ENCODE measurements at regions not wholly inside any gene's neighbourhood (a gene's known extent, or its start where the extent isn't known, plus 50 kb on each side); places are given as distances from the start of the nearest gene placed in this dataset.

GRCh38 chr12:92492291-92492690, 210.5 kb upstream of the PLEKHG7 start:
- Histone ChIP-seq H3K9ac (ENCODE audit: insufficient read length) (no peak overlapping the region), H3K36me3 (ENCODE audit: insufficient read depth, low read length) (no peaks in the 10 kb centered on the region), H3K9me3 (ENCODE audit: low read depth, low read length) (no peaks in the 10 kb centered on the region), H3K27ac (no peak overlapping the region), H3K4me3 (no peak overlapping the region)
- TF ChIP-seq EZH2 (IDR thresholded peaks at IDR 0.05) (no peak), POLR2AphosphoS5 (IDR thresholded peaks at IDR 0.05; ENCODE audit: borderline replicate concordance, low read depth, low read length) (no peak), FOXP2 (optimal IDR thresholded peaks at IDR 0.05; ENCODE audit: control extremely low read depth, extremely low read length, insufficient read depth) (no peak)
- no peak for DNase-seq (ENCODE audit: low read depth, low spot score)

- Histone ChIP-seq H3K9ac (ENCODE audit: insufficient read length) (no peak overlapping the region), H3K9me3 (ENCODE audit: low read depth, low read length) (no peaks in the 10 kb centered on the region), H3K27ac (no peak overlapping the region), H3K4me3 (no peak overlapping the region), H3K36me3 (ENCODE audit: insufficient read depth, low read length) (no peaks in the 10 kb centered on the region)
- DNase-seq (ENCODE audit: low read depth, low spot score): no peak
- no peak for TF ChIP-seq POLR2AphosphoS5 (IDR thresholded peaks at IDR 0.05; ENCODE audit: borderline replicate concordance, low read depth, low read length)
- TF ChIP-seq EZH2 (IDR thresholded peaks at IDR 0.05): no peak
- no peak for TF ChIP-seq FOXP2 (optimal IDR thresholded peaks at IDR 0.05; ENCODE audit: control extremely low read depth, extremely low read length, insufficient read depth)
These were observed 213.0 kb upstream of the PLEKHG7 start for GRCh38 chr12:92489781-92490180.

GRCh38 chr12:92488735-92489134, 214.1 kb upstream of the PLEKHG7 start:
- no peaks in the 10 kb centered on the region for H3K9me3 ChIP-seq (ENCODE audit: low read depth, low read length)
- no peak overlapping the region for H3K4me3 ChIP-seq
- TF ChIP-seq FOXP2 (optimal IDR thresholded peaks at IDR 0.05; ENCODE audit: control extremely low read depth, extremely low read length, insufficient read depth) (no peak), EZH2 (IDR thresholded peaks at IDR 0.05) (no peak), POLR2AphosphoS5 (IDR thresholded peaks at IDR 0.05; ENCODE audit: borderline replicate concordance, low read depth, low read length) (no peak)
- no peak for DNase-seq (ENCODE audit: low read depth, low spot score)
- no peak overlapping the region for H3K27ac ChIP-seq
- H3K9ac ChIP-seq (ENCODE audit: insufficient read length): no peak overlapping the region
- H3K36me3 ChIP-seq (ENCODE audit: insufficient read depth, low read length): no peaks in the 10 kb centered on the region

GRCh38 chr12:92487138-92487485, 215.7 kb upstream of the PLEKHG7 start:
- Histone ChIP-seq H3K9ac (ENCODE audit: insufficient read length) (no peak overlapping the region), H3K27ac (no peak overlapping the region), H3K9me3 (ENCODE audit: low read depth, low read length) (no peaks in the 10 kb centered on the region), H3K36me3 (ENCODE audit: insufficient read depth, low read length) (no peaks in the 10 kb centered on the region), H3K4me3 (no peak overlapping the region)
- no peak for TF ChIP-seq EZH2 (IDR thresholded peaks at IDR 0.05)
- TF ChIP-seq FOXP2 (optimal IDR thresholded peaks at IDR 0.05; ENCODE audit: control extremely low read depth, extremely low read length, insufficient read depth): no peak
- no peak for TF ChIP-seq POLR2AphosphoS5 (IDR thresholded peaks at IDR 0.05; ENCODE audit: borderline replicate concordance, low read depth, low read length)
- DNase-seq (ENCODE audit: low read depth, low spot score): no peak

- no peaks in the 10 kb centered on the region for H3K9me3 ChIP-seq (ENCODE audit: low read depth, low read length)
- no peak for TF ChIP-seq POLR2AphosphoS5 (IDR thresholded peaks at IDR 0.05; ENCODE audit: borderline replicate concordance, low read depth, low read length)
- no peak overlapping the region for H3K9ac ChIP-seq (ENCODE audit: insufficient read length)
- DNase-seq (ENCODE audit: low read depth, low spot score): no peak
- H3K27ac ChIP-seq: no peak overlapping the region
- no peaks in the 10 kb centered on the region for H3K36me3 ChIP-seq (ENCODE audit: insufficient read depth, low read length)
- H3K4me3 ChIP-seq: no peak overlapping the region
These were observed 216.2 kb upstream of the PLEKHG7 start for GRCh38 chr12:92486443-92487137.

- Histone ChIP-seq H3K27ac (no peak overlapping the region), H3K9ac (ENCODE audit: insufficient read length) (no peak overlapping the region), H3K36me3 (ENCODE audit: insufficient read depth, low read length) (no peaks in the 10 kb centered on the region), H3K9me3 (ENCODE audit: low read depth, low read length) (no peaks in the 10 kb centered on the region), H3K4me3 (no peak overlapping the region)
- TF ChIP-seq EZH2 (IDR thresholded peaks at IDR 0.05): no peak
- no peak for TF ChIP-seq POLR2AphosphoS5 (IDR thresholded peaks at IDR 0.05; ENCODE audit: borderline replicate concordance, low read depth, low read length)
- TF ChIP-seq FOXP2 (optimal IDR thresholded peaks at IDR 0.05; ENCODE audit: control extremely low read depth, extremely low read length, insufficient read depth): no peak
- DNase-seq (ENCODE audit: low read depth, low spot score): no peak
These were observed 217.1 kb upstream of the PLEKHG7 start for GRCh38 chr12:92485351-92486348.

GRCh38 chr12:92482599-92482998, 220.2 kb upstream of the PLEKHG7 start:
- H3K9me3 ChIP-seq (ENCODE audit: low read depth, low read length): no peaks in the 10 kb centered on the region
- H3K9ac ChIP-seq (ENCODE audit: insufficient read length): no peak overlapping the region
- no peak for TF ChIP-seq POLR2AphosphoS5 (IDR thresholded peaks at IDR 0.05; ENCODE audit: borderline replicate concordance, low read depth, low read length)
- TF ChIP-seq EZH2 (IDR thresholded peaks at IDR 0.05): no peak
- no peak for TF ChIP-seq FOXP2 (optimal IDR thresholded peaks at IDR 0.05; ENCODE audit: control extremely low read depth, extremely low read length, insufficient read depth)
- H3K27ac ChIP-seq: no peak overlapping the region
- H3K36me3 ChIP-seq (ENCODE audit: insufficient read depth, low read length): no peaks in the 10 kb centered on the region
- no peak overlapping the region for H3K4me3 ChIP-seq
- no peak for DNase-seq (ENCODE audit: low read depth, low spot score)

- no peak overlapping the region for H3K4me3 ChIP-seq
- no peaks in the 10 kb centered on the region for H3K9me3 ChIP-seq (ENCODE audit: low read depth, low read length)
- TF ChIP-seq EZH2 (IDR thresholded peaks at IDR 0.05) (no peak), POLR2AphosphoS5 (IDR thresholded peaks at IDR 0.05; ENCODE audit: borderline replicate concordance, low read depth, low read length) (no peak), FOXP2 (optimal IDR thresholded peaks at IDR 0.05; ENCODE audit: control extremely low read depth, extremely low read length, insufficient read depth) (no peak)
- no peak for DNase-seq (ENCODE audit: low read depth, low spot score)
- H3K36me3 ChIP-seq (ENCODE audit: insufficient read depth, low read length): no peaks in the 10 kb centered on the region
- H3K27ac ChIP-seq: no peak overlapping the region
- no peak overlapping the region for H3K9ac ChIP-seq (ENCODE audit: insufficient read length)
These were observed 221.7 kb upstream of the PLEKHG7 start for GRCh38 chr12:92481066-92481465.
